GM12878 (cell line): ENCODE measurements at regions not wholly inside any gene's neighbourhood (a gene's known extent, or its start where the extent isn't known, plus 50 kb on each side); places are given as distances from the start of the nearest gene placed in this dataset.

Experiments used
- ATAC-seq: fragments of 200-7000 bp; cut with Tn5 transposase; 3 replicates; pipeline ENCODE4 v1.9.1; 2020; ENCODE audit warnings: mild to moderate bottlenecking, moderate library complexity
- BruUV-seq: library from RNA; stranded (reverse); fragments of 400-500 nt; replicated peaks from 2 replicates; lab custom pipeline; 2021; lab: Mats Ljungman, UMichigan
- CTCF ChIA-PET: fragments of 300-600 bp; sonication (Branson Sonifier 250); formaldehyde crosslinking; extraction: SDS; loops from one replicate; lab custom pipeline; 2021; ENCODE audit warnings: inconsistent platforms; lab: Yijun Ruan, JAX
- POLR2A ChIA-PET: fragments of 350-600 bp; formaldehyde crosslinking; extraction: SDS; loops from one replicate; lab custom pipeline; 2021; ENCODE audit warnings: inconsistent platforms; lab: Charles Lee
- RAD21 ChIA-PET: fragments of 300-600 bp; sonication (Branson Sonifier 250); formaldehyde crosslinking; loops from one replicate; lab custom pipeline; 2023; ENCODE audit warnings: antibody characterized with exemption; ENCODE audit not compliant: unreplicated experiment; lab: Charles Lee
- SMC1A ChIA-PET: fragments of 300-600 bp; sonication (Branson Sonifier 250); formaldehyde crosslinking; loops from one replicate; lab custom pipeline; 2023; ENCODE audit not compliant: unreplicated experiment, uncharacterized antibody; lab: Charles Lee
- DNase-seq: peaks from one replicate; pipeline ENCODE4 v3.0.0-alpha.2; 2011; ENCODE audit warnings: low read depth, low spot score
- FAIRE-seq: peaks from 3 replicates; lab custom pipeline; 2011; peaks lifted over from hg19 to GRCh38; lab: Jason Lieb, UNC
- H2AFZ ChIP-seq: 2 replicates; pipeline ENCODE4 v1.6.0; 2011; ENCODE audit warnings: low read depth, low read length, control low read depth; ENCODE audit not compliant: control insufficient read depth
- H3K27ac ChIP-seq: 2 replicates; pipeline ENCODE4 v1.5.1; 2011; ENCODE audit warnings: control low read depth; ENCODE audit not compliant: control insufficient read depth, insufficient read depth
- H3K27me3 ChIP-seq, 2 experiments: replicated peaks in 1 of 2; 2 replicates each; pipeline versions ENCODE4 v1.6.0 to v1.6.1; 2011; ENCODE audit warnings: low read length in 1 of 2; ENCODE audit not compliant: control insufficient read depth in 2 of 2, insufficient read depth in 2 of 2
- H3K36me3 ChIP-seq, 2 experiments: 2 replicates each; pipeline ENCODE4 v1.5.1; 2011; ENCODE audit warnings: low read length in 1 of 2; ENCODE audit not compliant: control insufficient read depth in 2 of 2, insufficient read depth in 2 of 2
- H3K4me1 ChIP-seq: 2 replicates; pipeline ENCODE4 v1.6.1; 2011; ENCODE audit warnings: mild to moderate bottlenecking, low read length, moderate library complexity, mixed read lengths; ENCODE audit not compliant: control insufficient read depth, insufficient read depth
- H3K4me2 ChIP-seq: 2 replicates; pipeline ENCODE4 v1.6.0; 2011; ENCODE audit warnings: control low read depth; ENCODE audit not compliant: control insufficient read depth, insufficient read depth
- H3K4me3 ChIP-seq: fragments of 200-600 bp; sonication (generic); 2 replicates; pipeline ENCODE4 v1.5.1; 2016
- H3K79me2 ChIP-seq: 2 replicates; pipeline ENCODE4 v1.6.0; 2011; ENCODE audit warnings: low read length; ENCODE audit not compliant: control insufficient read depth, insufficient read depth
- H3K9ac ChIP-seq: 2 replicates; pipeline ENCODE4 v1.8.0; 2011; ENCODE audit warnings: low read length, control low read depth, mixed read lengths; ENCODE audit not compliant: control insufficient read depth, insufficient read depth
- H3K9me3 ChIP-seq: replicated peaks from 3 replicates; pipeline ENCODE4 v1.5.1; 2011; ENCODE audit warnings: mild to moderate bottlenecking, low read length; ENCODE audit not compliant: control insufficient read depth, insufficient read depth
- H4K20me1 ChIP-seq: 2 replicates; pipeline ENCODE4 v1.6.0; 2011; ENCODE audit not compliant: control insufficient read depth, insufficient read depth
- CUX1 ChIP-seq: IDR thresholded peaks from 2 replicates; pipeline ENCODE4 v1.6.1; 2012; ENCODE audit warnings: improper control_type of control experiment, low read depth, low read length; ENCODE audit not compliant: insufficient replicate concordance
- EGR1 ChIP-seq, 2 experiments: IDR thresholded peaks; 1 replicate in 1 of 2; 2 replicates in 1 of 2; pipeline ENCODE4 v1.6.1; 2011 to 2012; ENCODE audit warnings: low read depth in 2 of 2, low read length in 2 of 2, borderline replicate concordance in 1 of 2, mild to moderate bottlenecking in 1 of 2, moderate library complexity in 1 of 2
- ETV6 ChIP-seq, 2 experiments: fragments of 450-650 bp in 1 of 2; IDR thresholded peaks in 1 of 2; conservative IDR thresholded peaks in 1 of 2; 2 replicates each; pipeline ENCODE4 v1.6.1; 2014; ENCODE audit warnings: antibody characterized with exemption in 1 of 2, borderline replicate concordance in 1 of 2, low read depth in 1 of 2, mild to moderate bottlenecking in 1 of 2, moderate library complexity in 1 of 2
- FOXM1 ChIP-seq: IDR thresholded peaks from 2 replicates; pipeline ENCODE4 v1.6.1; 2012; ENCODE audit warnings: low read depth, mild to moderate bottlenecking, inconsistent platforms, low read length, moderate library complexity
- PRDM15 ChIP-seq: fragments of 450-650 bp; formaldehyde crosslinking; IDR thresholded peaks from 2 replicates; pipeline ENCODE4 v1.4.0; 2020; ENCODE audit warnings: mild to moderate bottlenecking, moderate library complexity
- RFX5 ChIP-seq: IDR thresholded peaks from 2 replicates; pipeline ENCODE4 v1.6.1; 2011; ENCODE audit warnings: low read depth, low read length, improper control_type of control experiment
- SMARCA5 ChIP-seq: fragments of 450-650 bp; IDR thresholded peaks from 2 replicates; pipeline ENCODE4 v1.6.1; 2017; ENCODE audit warnings: mild to moderate bottlenecking
- WGBS: methylation state at CpG from one replicate; pipeline ENCODE4 v1.1.6; 2016; ENCODE audit warnings: low lambda C conversion rate; ENCODE audit not compliant: insufficient replicate concordance, insufficient coverage; ENCODE audit errors: missing lambda C conversion rate; 5-methylcytosine and 5-hydroxymethylcytosine counted together
- in situ Hi-C: fragments of 300-500 bp; cut with MboI; formaldehyde crosslinking; loops from 9 replicates; pipeline ENCODE4 v1.14.3; 2018; ENCODE audit warnings: mixed read lengths
- intact Hi-C: fragments of 100-400 bp; cut with micrococcal nuclease; formaldehyde crosslinking; loops from one replicate; pipeline ENCODE4 v1.14.2; 2022; ENCODE audit not compliant: unreplicated experiment
- TF ChIP-seq, protein P1 (sequence below): fragments of 150-350 bp; IDR thresholded peaks from 2 replicates; pipeline ENCODE4 v1.6.1; 2016; ENCODE audit warnings: low read depth, low read length

DNA sequence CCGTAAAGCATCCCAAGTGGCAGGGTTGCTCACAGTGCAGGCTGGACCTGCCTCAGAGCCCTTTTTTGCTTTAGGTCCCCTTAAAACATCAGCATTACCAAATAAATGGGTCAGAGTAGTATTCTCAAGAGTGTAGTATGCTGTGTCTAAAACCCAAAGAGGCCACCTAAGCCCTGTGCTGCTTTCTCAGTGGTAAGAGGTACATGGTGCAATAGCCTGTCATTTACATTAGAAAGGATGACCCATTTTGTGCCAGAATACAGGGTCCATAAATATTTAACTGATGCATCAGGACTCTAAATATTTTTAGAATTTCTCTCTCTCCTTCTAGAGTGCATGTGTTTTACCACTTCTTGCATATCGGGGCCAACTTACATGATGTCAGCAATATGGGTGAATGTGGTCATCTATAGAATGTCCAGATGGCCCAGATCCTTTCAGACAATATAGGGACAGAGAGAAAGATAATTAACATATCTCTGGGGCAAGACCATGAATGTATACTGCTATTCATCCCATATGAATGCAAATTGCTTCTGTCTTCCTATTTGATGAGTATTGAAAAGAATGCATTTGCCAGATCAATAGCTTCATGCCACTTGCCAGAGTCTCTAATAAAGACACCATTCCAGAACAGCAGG lies 329.2 kb downstream of the PMP22 start:
- in situ Hi-C loops: no loop called here
- no peak for ATAC-seq
- POLR2A ChIA-PET: no interaction called here
- TF ChIP-seq PRDM15 (CRISPR knock-in tag) (no peak), CUX1 (no peak), RFX5 (no peak), FOXM1 (no peak), EGR1 (IDR thresholded peaks at IDR 0.05; ENCODE audit: borderline replicate concordance in 1 of 2, low read depth in 2 of 2, low read length in 2 of 2) (no peak), SMARCA5 (no peak), ETV6 (conservative IDR thresholded peaks at IDR 0.05 in 1 of 2, IDR thresholded peaks at IDR 0.05 in 1 of 2; ENCODE audit: borderline replicate concordance in 1 of 2, low read depth in 1 of 2) (no peak)
- TF ChIP-seq, protein P1, sequence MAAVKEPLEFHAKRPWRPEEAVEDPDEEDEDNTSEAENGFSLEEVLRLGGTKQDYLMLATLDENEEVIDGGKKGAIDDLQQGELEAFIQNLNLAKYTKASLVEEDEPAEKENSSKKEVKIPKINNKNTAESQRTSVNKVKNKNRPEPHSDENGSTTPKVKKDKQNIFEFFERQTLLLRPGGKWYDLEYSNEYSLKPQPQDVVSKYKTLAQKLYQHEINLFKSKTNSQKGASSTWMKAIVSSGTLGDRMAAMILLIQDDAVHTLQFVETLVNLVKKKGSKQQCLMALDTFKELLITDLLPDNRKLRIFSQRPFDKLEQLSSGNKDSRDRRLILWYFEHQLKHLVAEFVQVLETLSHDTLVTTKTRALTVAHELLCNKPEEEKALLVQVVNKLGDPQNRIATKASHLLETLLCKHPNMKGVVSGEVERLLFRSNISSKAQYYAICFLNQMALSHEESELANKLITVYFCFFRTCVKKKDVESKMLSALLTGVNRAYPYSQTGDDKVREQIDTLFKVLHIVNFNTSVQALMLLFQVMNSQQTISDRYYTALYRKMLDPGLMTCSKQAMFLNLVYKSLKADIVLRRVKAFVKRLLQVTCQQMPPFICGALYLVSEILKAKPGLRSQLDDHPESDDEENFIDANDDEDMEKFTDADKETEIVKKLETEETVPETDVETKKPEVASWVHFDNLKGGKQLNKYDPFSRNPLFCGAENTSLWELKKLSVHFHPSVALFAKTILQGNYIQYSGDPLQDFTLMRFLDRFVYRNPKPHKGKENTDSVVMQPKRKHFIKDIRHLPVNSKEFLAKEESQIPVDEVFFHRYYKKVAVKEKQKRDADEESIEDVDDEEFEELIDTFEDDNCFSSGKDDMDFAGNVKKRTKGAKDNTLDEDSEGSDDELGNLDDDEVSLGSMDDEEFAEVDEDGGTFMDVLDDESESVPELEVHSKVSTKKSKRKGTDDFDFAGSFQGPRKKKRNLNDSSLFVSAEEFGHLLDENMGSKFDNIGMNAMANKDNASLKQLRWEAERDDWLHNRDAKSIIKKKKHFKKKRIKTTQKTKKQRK: no peak

More for the DNA sequence above, 329.2 kb downstream of the PMP22 start:
- Histone ChIP-seq H3K9ac (no peak overlapping the region), H3K27me3 (no peaks in the 10 kb centered on the region), H3K36me3 (no peaks in the 10 kb centered on the region), H3K4me3 (no peak overlapping the region), H3K27ac (no peak overlapping the region), H3K9me3 (no peaks in the 10 kb centered on the region), H3K4me2 (no peak overlapping the region), H4K20me1 (no peaks in the 10 kb centered on the region), H2AFZ (no peak overlapping the region), H3K79me2 (no peaks in the 10 kb centered on the region), H3K4me1 (no peaks in the 10 kb centered on the region)
- intact Hi-C loops: no loop called here
- CTCF ChIA-PET: interaction anchor here (2.2 kb wide), 1 partner anchor 10 kb away, joined by 8 read pairs; no protein-coding TSS in a partner anchor
- DNase-seq: no peak
- no peak for FAIRE-seq
- SMC1A ChIA-PET: no interaction called here
- RAD21 ChIA-PET: no interaction called here
- WGBS: 4% methylated on average over 2 of the region's 2 CpGs
- BruUV-seq: no TSS peak
